EH (cell line): ENCODE measurements at regions not wholly inside any gene's neighbourhood (a gene's known extent, or its start where the extent isn't known, plus 50 kb on each side); places are given as distances from the start of the nearest gene placed in this dataset.

Experiments used
- DNase-seq: peaks from one replicate; pipeline ENCODE4 v3.0.0-alpha.2; 2015; ENCODE audit warnings: low read depth

DNA sequence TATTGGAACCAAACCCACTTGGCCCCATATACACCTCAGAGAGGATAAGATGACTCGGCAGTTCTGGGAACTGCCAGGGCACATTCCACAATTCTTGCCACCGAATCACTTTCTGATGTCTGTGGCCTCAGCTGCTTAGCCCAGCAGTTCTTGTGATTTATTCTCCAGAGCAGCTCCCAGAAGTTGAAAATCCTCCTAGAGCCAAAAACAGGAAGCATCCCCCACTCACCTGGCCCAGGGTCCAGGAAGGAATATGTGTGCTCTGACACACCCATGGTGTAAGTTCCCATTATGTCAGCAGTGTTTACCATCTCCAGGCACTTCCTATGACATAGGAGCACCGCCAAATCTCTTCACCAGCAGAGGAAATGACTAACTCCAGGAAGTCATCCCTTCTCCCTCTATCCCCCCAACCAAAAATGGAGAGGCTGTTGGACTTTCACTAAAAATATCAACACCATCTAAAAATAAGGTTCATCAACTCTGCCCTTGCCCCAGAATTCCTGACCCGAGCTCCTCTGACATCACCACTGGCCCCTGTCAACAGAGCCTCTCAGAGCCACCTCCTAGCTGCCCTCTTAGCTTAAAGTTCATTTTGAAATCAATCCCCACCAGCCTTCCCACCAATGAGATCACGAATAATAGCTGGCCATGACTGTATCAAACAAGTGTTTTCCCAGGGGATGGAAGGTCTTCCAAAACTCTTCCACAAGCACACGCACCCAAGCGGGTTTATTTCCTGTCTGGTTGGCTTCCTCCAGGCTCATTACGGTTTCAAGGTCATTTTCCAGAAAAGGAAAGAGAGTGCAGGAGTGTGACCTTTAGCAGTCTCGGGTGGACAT, 223.1 kb upstream of the PARD3B start:
- DNase-seq = peak; percentile 73

DNA sequence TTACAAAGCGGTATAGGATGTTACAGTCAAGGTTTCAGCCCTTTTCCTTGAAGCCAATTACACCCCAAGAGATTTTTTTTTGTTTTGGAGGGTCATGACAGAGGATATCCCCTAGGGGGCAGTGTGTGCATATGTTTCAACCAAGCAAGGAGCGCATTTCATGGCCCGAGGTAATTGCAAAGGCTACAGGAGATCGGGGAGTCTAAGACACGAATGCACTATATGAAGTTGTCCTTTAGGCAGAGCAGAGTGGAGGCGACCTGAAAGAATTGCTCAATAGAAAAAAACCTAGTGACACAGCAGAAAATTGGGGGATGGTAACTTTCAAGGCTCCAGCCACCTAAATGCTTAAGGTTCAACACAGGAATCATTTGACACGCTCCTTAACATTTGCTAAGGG, 219.8 kb upstream of the PARD3B start:
- peak; percentile 87 for DNase-seq

DNA sequence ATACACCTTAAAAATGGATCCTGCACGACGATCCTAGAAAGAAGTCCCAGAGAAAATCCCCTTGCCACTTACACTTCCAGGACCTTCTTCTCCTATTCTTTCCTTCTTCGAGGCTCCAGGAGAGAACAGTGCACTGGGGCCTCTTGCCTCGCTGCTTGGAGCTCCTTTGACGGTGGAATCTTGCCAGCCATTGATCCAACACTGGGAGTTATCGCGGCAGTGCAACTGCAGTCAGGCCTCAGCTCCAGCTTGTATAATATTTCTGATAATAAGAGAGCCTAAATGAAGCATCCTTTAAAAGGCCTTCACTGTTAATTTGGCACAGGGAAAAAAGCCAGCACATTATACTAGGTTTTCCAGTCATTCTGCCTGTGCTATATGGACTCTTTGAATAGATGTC, 216.9 kb upstream of the PARD3B start:
- no peak for DNase-seq

DNA sequence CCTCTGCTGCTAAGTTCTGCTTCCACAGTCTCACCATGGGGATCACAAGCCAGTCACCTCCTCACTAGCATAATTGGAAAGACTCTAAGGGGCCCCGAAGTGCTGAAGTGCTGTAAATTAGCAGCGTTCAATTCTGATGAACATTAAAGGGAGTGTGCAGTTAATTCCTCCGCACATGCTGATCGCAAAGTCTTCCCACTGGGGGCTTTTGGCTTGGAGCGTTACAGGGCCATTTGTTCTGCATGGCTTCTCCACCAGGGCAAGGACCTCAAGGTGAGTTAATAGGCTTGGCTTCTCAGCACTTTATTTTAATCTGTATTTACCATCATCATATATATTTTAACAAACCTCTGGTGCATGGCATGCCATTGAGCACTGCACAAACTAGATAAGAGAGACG, 216.3 kb upstream of the PARD3B start:
- DNase-seq = no peak

DNA sequence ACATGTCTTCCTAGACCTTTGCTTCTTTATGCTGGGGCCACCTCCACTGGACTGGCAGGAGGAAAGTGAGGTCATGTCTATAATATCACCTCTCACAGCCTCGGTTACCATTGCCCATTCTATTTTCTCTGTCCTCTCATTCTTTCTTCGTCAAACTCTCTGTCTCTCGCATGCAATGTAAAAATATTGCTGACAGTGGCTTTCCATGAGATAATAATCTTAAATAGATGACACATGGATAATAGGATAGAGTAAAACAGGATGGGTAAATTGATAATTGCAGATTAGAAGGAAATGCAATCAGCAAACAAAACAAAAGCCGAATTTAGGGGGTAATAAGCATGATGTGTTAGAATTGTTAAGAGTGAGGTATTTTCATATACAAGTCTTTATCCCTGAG, 215.7 kb upstream of the PARD3B start:
- no peak for DNase-seq

DNA sequence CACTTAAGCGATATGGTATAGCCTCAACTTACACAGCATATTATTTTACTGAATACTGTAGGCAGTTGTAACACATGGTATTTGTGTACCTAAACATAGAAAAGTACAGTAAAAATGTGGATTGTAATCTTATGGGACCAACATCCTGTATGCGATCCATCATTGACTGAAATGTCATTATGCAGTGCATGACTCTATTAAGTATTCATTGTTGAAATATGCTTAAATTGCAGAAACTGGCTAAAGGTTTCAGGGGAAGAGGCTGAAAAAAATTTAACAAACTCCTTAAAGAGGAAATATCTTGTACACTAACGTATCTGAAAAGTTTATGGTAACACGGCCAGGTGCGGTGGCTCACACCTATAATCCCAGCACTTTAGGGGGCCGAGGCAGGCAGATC, 214.1 kb upstream of the PARD3B start:
- peak; percentile 21 for DNase-seq

DNA sequence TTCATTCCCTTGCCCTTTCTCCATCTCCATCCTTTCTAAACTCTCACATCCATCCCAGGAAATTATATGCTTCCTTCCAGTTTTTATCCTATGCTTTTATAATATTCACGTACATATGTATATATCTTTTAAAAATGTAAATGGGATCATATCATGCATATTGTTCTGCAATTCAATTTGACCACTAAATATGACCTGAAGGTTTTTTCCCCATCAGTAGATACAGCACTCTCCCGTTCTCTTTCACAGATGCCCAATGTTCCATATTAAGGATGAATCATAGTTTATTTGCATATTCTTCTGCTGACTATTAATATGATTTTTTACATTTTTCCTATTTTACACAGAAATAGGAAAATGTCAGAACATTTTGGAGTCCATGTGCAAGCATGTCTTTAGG, 213.3 kb upstream of the PARD3B start:
- DNase-seq = no peak

- peak; percentile 45 for DNase-seq
Measured at GRCh38 chr2:204332706-204333105, 212.6 kb upstream of the PARD3B start.

DNA sequence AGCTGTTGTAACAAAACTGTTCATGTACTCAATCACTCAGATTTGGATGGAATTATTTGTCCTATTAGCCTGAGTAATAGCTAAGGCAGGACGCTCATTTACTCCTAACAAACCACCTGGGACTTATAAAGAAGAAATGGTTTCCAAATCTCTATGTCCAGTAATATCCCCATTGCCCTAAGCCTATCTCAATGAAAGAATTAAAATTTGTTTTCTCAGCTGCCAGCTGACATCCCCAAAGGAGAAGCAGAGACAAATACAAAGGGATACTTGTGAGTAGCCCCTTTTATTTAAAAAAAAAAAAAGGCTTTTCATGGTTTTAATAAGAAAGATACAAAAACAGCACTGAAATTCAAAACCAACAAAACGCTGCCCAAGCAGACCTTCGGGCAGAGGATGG, 211.4 kb upstream of the PARD3B start:
- no peak for DNase-seq

- no peak for DNase-seq
Measured at GRCh38 chr2:204335451-204336058, 209.7 kb upstream of the PARD3B start.

GRCh38 chr2:204336153-204336744, 209.0 kb upstream of the PARD3B start:
- DNase-seq = no peak

GRCh38 chr2:204337638-204338037, 207.6 kb upstream of the PARD3B start:
- DNase-seq = no peak

GRCh38 chr2:204339212-204339715, 206.0 kb upstream of the PARD3B start:
- DNase-seq = no peak

- peak; percentile 13 for DNase-seq
Measured at GRCh38 chr2:204340511-204340910, 204.8 kb upstream of the PARD3B start.

GRCh38 chr2:204341887-204342276, 203.4 kb upstream of the PARD3B start:
- no peak for DNase-seq

GRCh38 chr2:204343685-204344084, 201.6 kb upstream of the PARD3B start:
- DNase-seq = no peak

GRCh38 chr2:204344119-204344518, 201.2 kb upstream of the PARD3B start:
- DNase-seq = no peak

- DNase-seq = no peak
Measured at GRCh38 chr2:204346906-204347305, 198.4 kb upstream of the PARD3B start.

DNA sequence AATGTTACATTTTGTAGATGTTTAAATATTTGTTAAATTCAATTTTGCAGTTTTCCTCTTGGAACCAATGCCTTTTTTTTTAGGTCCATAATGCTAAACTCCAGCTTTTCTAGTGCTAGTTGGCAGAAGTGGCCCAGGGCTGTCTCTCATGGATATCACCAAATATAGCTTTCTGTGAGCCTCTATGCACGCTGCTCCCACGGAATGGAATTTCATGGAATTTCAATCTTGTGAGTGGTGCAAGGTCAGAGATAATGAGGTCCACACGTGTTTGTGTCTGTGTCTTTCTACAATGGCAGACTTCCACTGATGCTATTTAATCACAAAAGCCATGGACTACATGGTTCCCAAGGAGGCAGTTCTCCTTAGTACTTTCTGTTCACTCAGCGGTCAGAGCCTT, 191.5 kb upstream of the PARD3B start:
- peak; percentile 94 for DNase-seq

DNA sequence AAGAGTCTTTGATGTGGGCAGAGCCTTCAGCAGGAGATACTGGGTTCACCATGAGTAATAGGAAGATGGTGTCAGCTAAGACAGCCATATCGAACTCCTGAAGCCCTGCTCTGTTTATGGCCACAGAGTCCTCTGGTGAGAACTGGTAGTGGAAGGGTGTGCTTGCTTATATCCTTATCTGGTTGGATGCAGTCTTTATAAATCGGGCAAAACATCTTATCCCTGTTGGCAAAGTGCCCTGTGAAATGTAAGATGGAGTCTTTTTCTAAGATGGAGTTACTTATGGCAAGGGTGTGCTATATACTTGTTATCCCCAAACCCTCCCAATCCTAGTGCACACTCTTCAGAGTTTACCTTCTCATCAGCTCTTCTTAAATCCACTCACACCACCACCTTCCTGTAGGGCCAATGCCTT, 190.8 kb upstream of the PARD3B start:
- peak; percentile 38 for DNase-seq

GRCh38 chr2:204355688-204356087, 189.6 kb upstream of the PARD3B start:
- no peak for DNase-seq

GRCh38 chr2:204356151-204356641, 189.1 kb upstream of the PARD3B start:
- no peak for DNase-seq

GRCh38 chr2:204357286-204357685, 188.0 kb upstream of the PARD3B start:
- no peak for DNase-seq
